HepG2 (cell line): ENCODE measurements at regions not wholly inside any gene's neighbourhood (a gene's known extent, or its start where the extent isn't known, plus 50 kb on each side); places are given as distances from the start of the nearest gene placed in this dataset.

Experiments used
- ATAC-seq: fragments of 200-7000 bp; cut with Tn5 transposase; 3 replicates; pipeline ENCODE4 v1.9.1; 2020; ENCODE audit warnings: mild to moderate bottlenecking, moderate library complexity
- BruUV-seq: library from RNA; stranded (reverse); fragments of 400-500 nt; replicated peaks from 2 replicates; lab custom pipeline; 2021; lab: Mats Ljungman, UMichigan
- CTCF ChIA-PET: fragments of 300-600 bp; formaldehyde crosslinking; extraction: SDS; loops from one replicate; lab custom pipeline; 2021; ENCODE audit warnings: low total read pairs, inconsistent platforms, low intra/inter-chr PET ratio; lab: Yijun Ruan, JAX
- POLR2A ChIA-PET: fragments of 350-600 bp; sonication (Branson Sonifier 250); formaldehyde crosslinking; loops from one replicate; lab custom pipeline; 2020; ENCODE audit warnings: antibody characterized with exemption, inconsistent platforms; lab: Yijun Ruan, JAX
- DNase-seq: peaks from one replicate; pipeline ENCODE4 v3.0.0-alpha.2; 2015; ENCODE audit warnings: low spot score
- FAIRE-seq: peaks from 3 replicates; lab custom pipeline; 2011; peaks lifted over from hg19 to GRCh38; lab: Jason Lieb, UNC
- H2AFZ ChIP-seq: one replicate; pipeline ENCODE4 v1.6.1; 2011; ENCODE audit warnings: low read length, inconsistent platforms
- H3K27ac ChIP-seq: fragments of 300-600 bp; 3 replicates; pipeline ENCODE4 v1.8.0; 2011; ENCODE audit warnings: mixed run types, mild to moderate bottlenecking, mixed read lengths, low read length, inconsistent platforms; ENCODE audit not compliant: insufficient read depth; ENCODE audit errors: extremely low read length
- H3K27me3 ChIP-seq, 2 experiments: fragments of 200-600 bp in 1 of 2; 2 replicates in 1 of 2; 3 replicates in 1 of 2; pipeline versions ENCODE4 v1.6.0 to v1.8.0; 2011; ENCODE audit warnings: low read length in 2 of 2, mild to moderate bottlenecking in 2 of 2, moderate library complexity in 2 of 2, inconsistent platforms in 1 of 2; ENCODE audit not compliant: insufficient read depth in 2 of 2, control insufficient read depth in 1 of 2
- H3K36me3 ChIP-seq, 2 experiments: fragments of 200-600 bp in 1 of 2; replicated peaks in 1 of 2; 2 replicates in 1 of 2; 3 replicates in 1 of 2; pipeline versions ENCODE4 v1.5.1 to v1.8.0; 2011; ENCODE audit warnings: low read length in 2 of 2, inconsistent platforms in 1 of 2; ENCODE audit not compliant: insufficient read depth in 2 of 2, control insufficient read depth in 1 of 2
- H3K4me1 ChIP-seq: 2 replicates; pipeline ENCODE4 v1.5.1; 2012; ENCODE audit warnings: low read length, inconsistent platforms; ENCODE audit not compliant: insufficient read depth
- H3K4me2 ChIP-seq: 2 replicates; pipeline ENCODE4 v1.6.0; 2011; ENCODE audit warnings: low read depth, low read length, inconsistent platforms
- H3K4me3 ChIP-seq, 3 experiments: fragments of 200-600 bp in 1 of 3; sonication (generic), shearing (Covaris generic) in 1 of 3; replicated peaks in 1 of 3; 2 replicates each; pipeline ENCODE4 v1.5.1; 2011 to 2016; ENCODE audit warnings: low read length in 3 of 3, inconsistent platforms in 2 of 3, low read depth in 2 of 3, mild to moderate bottlenecking in 2 of 3, control low read depth in 1 of 3, mixed read lengths in 1 of 3; ENCODE audit not compliant: insufficient read depth in 1 of 3
- H3K79me2 ChIP-seq: one replicate; pipeline ENCODE4 v1.6.1; 2011; ENCODE audit warnings: low read length, inconsistent platforms; ENCODE audit not compliant: insufficient read depth
- H3K9ac ChIP-seq: 2 replicates; pipeline ENCODE4 v1.6.0; 2011; ENCODE audit warnings: mild to moderate bottlenecking, low read depth, low read length, inconsistent platforms; ENCODE audit not compliant: insufficient read depth
- H3K9me3 ChIP-seq: 2 replicates; pipeline ENCODE4 v1.5.1; 2012; ENCODE audit warnings: mild to moderate bottlenecking, low read length
- H4K20me1 ChIP-seq: 2 replicates; pipeline ENCODE4 v1.6.0; 2011; ENCODE audit warnings: inconsistent platforms, mild to moderate bottlenecking, low read length, moderate library complexity; ENCODE audit not compliant: insufficient read depth
- ELF3 ChIP-seq: IDR thresholded peaks from 2 replicates; pipeline ENCODE4 v1.6.1; 2016; ENCODE audit warnings: missing genetic modification reagents, missing compliant biosample characterization
- FOSL2 ChIP-seq: sonication (generic); formaldehyde crosslinking; IDR thresholded peaks from 2 replicates; pipeline ENCODE4 v1.4.0; 2020; ENCODE audit warnings: missing genetic modification reagents
- GPN1 ChIP-seq: sonication (generic); formaldehyde crosslinking; IDR thresholded peaks from 2 replicates; pipeline ENCODE4 v1.5.1; 2020; ENCODE audit warnings: missing genetic modification reagents, borderline replicate concordance
- HDAC2 ChIP-seq: sonication (generic); formaldehyde crosslinking; IDR thresholded peaks from 2 replicates; pipeline ENCODE4 v1.4.0; 2020; ENCODE audit warnings: missing genetic modification reagents
- NFYC ChIP-seq: IDR thresholded peaks from 2 replicates; pipeline ENCODE4 v1.6.1; 2016; ENCODE audit warnings: missing genetic modification reagents, missing compliant biosample characterization
- RFX5 ChIP-seq: IDR thresholded peaks from 2 replicates; pipeline ENCODE4 v1.6.1; 2011; ENCODE audit warnings: low read depth, low read length, improper control_type of control experiment
- SMAD3 ChIP-seq: sonication (generic); formaldehyde crosslinking; IDR thresholded peaks from 2 replicates; pipeline ENCODE4 v1.4.0; 2020; ENCODE audit warnings: missing genetic modification reagents
- SMC3 ChIP-seq: IDR thresholded peaks from 2 replicates; pipeline ENCODE4 v1.6.1; 2011; ENCODE audit warnings: low read length, improper control_type of control experiment
- SOX6 ChIP-seq, 2 experiments: fragments of 450-650 bp in 1 of 2; sonication (generic) in 1 of 2; formaldehyde crosslinking in 1 of 2; IDR thresholded peaks; 2 replicates each; pipeline versions ENCODE4 v1.4.0 to v1.6.1; 2017 to 2020; ENCODE audit warnings: antibody characterized with exemption in 1 of 2, mild to moderate bottlenecking in 1 of 2, missing genetic modification reagents in 1 of 2
- STAG1 ChIP-seq: sonication (generic); formaldehyde crosslinking; IDR thresholded peaks from 2 replicates; pipeline ENCODE4 v1.4.0; 2020; ENCODE audit warnings: missing genetic modification reagents
- ZNF644 ChIP-seq: IDR thresholded peaks from 2 replicates; pipeline ENCODE4 v1.6.1; 2016; ENCODE audit warnings: low read depth
- WGBS: methylation state at CpG from one replicate; pipeline ENCODE4 v1.1.6; 2017; ENCODE audit warnings: low lambda C conversion rate; 5-methylcytosine and 5-hydroxymethylcytosine counted together
- in situ Hi-C: cut with HindIII; loops from 2 replicates; pipeline ENCODE4 v1.10.0; 2017; ENCODE audit warnings: low pct_unique_long_range_greater_than_20kb; ENCODE audit not compliant: extremely low pct_ligation_motif_present
- intact Hi-C: fragments of 100-400 bp; cut with micrococcal nuclease; formaldehyde crosslinking; loops from one replicate; pipeline ENCODE4 v1.10.0; 2022; ENCODE audit not compliant: unreplicated experiment
- TF ChIP-seq, protein P1 (sequence below): sonication (generic); formaldehyde crosslinking; IDR thresholded peaks from 2 replicates; pipeline ENCODE4 v1.5.1; 2020; ENCODE audit warnings: mild to moderate bottlenecking, missing genetic modification reagents, borderline replicate concordance
- TF ChIP-seq, protein P2 (sequence below): sonication (generic); formaldehyde crosslinking; IDR thresholded peaks from 2 replicates; pipeline ENCODE4 v1.5.1; 2020; ENCODE audit warnings: mild to moderate bottlenecking, missing genetic modification reagents, moderate library complexity
- TF ChIP-seq, protein P3 (sequence below): IDR thresholded peaks from 2 replicates; pipeline ENCODE4 v1.4.0; 2020; ENCODE audit warnings: mild to moderate bottlenecking, missing genetic modification reagents
- TF ChIP-seq, protein P4 (sequence below): IDR thresholded peaks from 2 replicates; pipeline ENCODE4 v1.6.1; 2016; ENCODE audit warnings: low read depth, control low read depth

DNA sequence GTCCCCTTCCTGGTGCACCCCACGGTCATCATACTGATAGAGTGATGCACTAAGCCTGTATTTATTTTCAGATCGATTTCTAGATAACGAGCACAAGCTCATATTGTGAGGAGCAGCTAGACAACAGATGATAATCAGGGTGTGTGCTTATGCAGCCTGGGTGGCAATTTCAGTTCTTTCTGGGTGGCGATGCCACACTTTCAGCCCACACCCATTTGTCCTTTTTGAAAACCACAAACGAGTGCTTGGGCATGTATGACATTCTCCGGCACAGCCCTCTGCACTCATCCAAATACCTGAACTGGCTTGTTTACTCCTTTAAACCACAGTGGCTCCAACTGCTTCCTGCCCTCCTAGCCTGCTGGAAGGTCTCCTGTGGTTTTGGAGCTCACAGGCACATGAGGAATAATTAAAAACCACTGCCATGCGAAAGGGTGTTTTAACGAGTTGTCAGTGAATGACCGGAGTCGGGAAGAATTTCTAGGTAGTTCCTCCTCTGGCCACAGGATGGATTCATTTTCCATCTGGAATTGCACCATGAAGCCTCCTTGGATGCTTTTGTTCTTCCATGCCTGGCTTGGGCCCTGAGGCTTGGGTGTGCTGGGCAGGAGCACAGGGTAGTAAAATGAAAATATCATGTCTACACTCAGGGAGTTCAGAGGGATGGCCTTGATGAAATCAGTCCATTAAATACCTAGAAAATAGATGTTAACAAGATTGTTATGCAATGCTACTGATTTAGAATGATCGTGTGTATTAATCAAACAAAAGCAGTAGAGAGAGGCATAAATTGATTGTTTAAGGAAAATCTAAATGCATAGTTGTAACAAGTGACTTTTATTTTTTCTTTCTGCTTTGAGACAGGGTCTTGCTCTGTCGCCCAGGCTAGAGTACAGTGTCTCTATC, 52.4 kb upstream of the ITGB1 start:
- H3K9ac ChIP-seq, result peak overlapping the region; percentile 7; the same call in 1 of the 2 replicates
- no peaks in the 10 kb centered on the region for H3K9me3 ChIP-seq
- H2AFZ ChIP-seq, result no peak overlapping the region
- peak; percentile 34 for DNase-seq
- no peak for FAIRE-seq
- peak overlapping the region; percentile 79 for H3K4me2 ChIP-seq
- intact Hi-C loops, result loop anchor here (1.0 kb wide), 1 partner anchor 146 kb away; no protein-coding TSS in a partner anchor
- no peaks in the 10 kb centered on the region for H3K36me3 ChIP-seq
- 20% methylated on average over 11 of the region's 12 CpGs for WGBS
- ChIA-PET POLR2A (no interaction called here), CTCF (interaction anchor here (2.0 to 3.7 kb wide), 2 partner anchors 145 to 215 kb away, joined by 10 to 41 read pairs; no protein-coding TSS in a partner anchor)
- peaks cover 35% of the 10 kb centered on the region for H3K4me1 ChIP-seq
- peak overlapping the region in 1 of 3 experiments; percentile 34; a peak in 2 of 6 replicates for H3K4me3 ChIP-seq
- no peak overlapping the region for H3K27ac ChIP-seq
- BruUV-seq, result no TSS peak
- peak; percentile 57 for ATAC-seq
- in situ Hi-C loops, result no loop called here
- no peaks in the 10 kb centered on the region for H3K79me2 ChIP-seq
- no peaks in the 10 kb centered on the region for H4K20me1 ChIP-seq
- H3K27me3 ChIP-seq, result 0 out of 5 replicates have a peak, but pooled peaks cover 0 to 10% of the 10 kb centered on the region in 2 experiments
- TF ChIP-seq GPN1 (CRISPR knock-in tag) (no peak), RFX5 (0 out of 2 replicates have a peak, but pooled peaks have one; percentile 23), SOX6 (IDR thresholded peaks at IDR 0.05) (no peak), SOX6 (CRISPR knock-in tag; IDR thresholded peaks at IDR 0.05) (peak; percentile 52), STAG1 (CRISPR knock-in tag) (peak; percentile 53), NFYC (CRISPR knock-in tag) (no peak), SMC3 (peak; percentile 32; the same call in 1 of the 2 replicates), FOSL2 (CRISPR knock-in tag) (0 out of 2 replicates have a peak, but pooled peaks have one; percentile 19), ELF3 (CRISPR knock-in tag) (0 out of 2 replicates have a peak, but pooled peaks have one; percentile 6), HDAC2 (CRISPR knock-in tag) (0 out of 2 replicates have a peak, but pooled peaks have one; percentile 11), SMAD3 (CRISPR knock-in tag) (peak; percentile 27; the same call in 1 of the 2 replicates), ZNF644 (no peak)
- TF ChIP-seq, protein P1, sequence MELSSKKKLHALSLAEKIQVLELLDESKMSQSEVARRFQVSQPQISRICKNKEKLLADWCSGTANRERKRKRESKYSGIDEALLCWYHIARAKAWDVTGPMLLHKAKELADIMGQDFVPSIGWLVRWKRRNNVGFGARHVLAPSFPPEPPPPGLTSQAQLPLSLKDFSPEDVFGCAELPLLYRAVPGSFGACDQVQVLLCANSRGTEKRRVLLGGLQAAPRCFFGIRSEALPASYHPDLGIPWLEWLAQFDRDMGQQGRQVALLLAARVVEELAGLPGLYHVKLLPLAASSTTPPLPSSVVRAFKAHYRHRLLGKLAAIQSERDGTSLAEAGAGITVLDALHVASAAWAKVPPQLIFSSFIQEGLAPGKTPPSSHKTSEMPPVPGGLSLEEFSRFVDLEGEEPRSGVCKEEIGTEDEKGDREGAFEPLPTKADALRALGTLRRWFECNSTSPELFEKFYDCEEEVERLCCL, result no peak
- TF ChIP-seq, protein P2, sequence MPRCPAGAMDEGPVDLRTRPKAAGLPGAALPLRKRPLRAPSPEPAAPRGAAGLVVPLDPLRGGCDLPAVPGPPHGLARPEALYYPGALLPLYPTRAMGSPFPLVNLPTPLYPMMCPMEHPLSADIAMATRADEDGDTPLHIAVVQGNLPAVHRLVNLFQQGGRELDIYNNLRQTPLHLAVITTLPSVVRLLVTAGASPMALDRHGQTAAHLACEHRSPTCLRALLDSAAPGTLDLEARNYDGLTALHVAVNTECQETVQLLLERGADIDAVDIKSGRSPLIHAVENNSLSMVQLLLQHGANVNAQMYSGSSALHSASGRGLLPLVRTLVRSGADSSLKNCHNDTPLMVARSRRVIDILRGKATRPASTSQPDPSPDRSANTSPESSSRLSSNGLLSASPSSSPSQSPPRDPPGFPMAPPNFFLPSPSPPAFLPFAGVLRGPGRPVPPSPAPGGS (CRISPR knock-in tag), result 0 out of 2 replicates have a peak, but pooled peaks have one; percentile 19
- TF ChIP-seq, protein P3, sequence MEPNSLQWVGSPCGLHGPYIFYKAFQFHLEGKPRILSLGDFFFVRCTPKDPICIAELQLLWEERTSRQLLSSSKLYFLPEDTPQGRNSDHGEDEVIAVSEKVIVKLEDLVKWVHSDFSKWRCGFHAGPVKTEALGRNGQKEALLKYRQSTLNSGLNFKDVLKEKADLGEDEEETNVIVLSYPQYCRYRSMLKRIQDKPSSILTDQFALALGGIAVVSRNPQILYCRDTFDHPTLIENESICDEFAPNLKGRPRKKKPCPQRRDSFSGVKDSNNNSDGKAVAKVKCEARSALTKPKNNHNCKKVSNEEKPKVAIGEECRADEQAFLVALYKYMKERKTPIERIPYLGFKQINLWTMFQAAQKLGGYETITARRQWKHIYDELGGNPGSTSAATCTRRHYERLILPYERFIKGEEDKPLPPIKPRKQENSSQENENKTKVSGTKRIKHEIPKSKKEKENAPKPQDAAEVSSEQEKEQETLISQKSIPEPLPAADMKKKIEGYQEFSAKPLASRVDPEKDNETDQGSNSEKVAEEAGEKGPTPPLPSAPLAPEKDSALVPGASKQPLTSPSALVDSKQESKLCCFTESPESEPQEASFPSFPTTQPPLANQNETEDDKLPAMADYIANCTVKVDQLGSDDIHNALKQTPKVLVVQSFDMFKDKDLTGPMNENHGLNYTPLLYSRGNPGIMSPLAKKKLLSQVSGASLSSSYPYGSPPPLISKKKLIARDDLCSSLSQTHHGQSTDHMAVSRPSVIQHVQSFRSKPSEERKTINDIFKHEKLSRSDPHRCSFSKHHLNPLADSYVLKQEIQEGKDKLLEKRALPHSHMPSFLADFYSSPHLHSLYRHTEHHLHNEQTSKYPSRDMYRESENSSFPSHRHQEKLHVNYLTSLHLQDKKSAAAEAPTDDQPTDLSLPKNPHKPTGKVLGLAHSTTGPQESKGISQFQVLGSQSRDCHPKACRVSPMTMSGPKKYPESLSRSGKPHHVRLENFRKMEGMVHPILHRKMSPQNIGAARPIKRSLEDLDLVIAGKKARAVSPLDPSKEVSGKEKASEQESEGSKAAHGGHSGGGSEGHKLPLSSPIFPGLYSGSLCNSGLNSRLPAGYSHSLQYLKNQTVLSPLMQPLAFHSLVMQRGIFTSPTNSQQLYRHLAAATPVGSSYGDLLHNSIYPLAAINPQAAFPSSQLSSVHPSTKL (CRISPR knock-in tag), result peak; percentile 6; the same call in 1 of the 2 replicates
- TF ChIP-seq, protein P4, sequence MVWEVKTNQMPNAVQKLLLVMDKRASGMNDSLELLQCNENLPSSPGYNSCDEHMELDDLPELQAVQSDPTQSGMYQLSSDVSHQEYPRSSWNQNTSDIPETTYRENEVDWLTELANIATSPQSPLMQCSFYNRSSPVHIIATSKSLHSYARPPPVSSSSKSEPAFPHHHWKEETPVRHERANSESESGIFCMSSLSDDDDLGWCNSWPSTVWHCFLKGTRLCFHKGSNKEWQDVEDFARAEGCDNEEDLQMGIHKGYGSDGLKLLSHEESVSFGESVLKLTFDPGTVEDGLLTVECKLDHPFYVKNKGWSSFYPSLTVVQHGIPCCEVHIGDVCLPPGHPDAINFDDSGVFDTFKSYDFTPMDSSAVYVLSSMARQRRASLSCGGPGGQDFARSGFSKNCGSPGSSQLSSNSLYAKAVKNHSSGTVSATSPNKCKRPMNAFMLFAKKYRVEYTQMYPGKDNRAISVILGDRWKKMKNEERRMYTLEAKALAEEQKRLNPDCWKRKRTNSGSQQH, result 0 out of 2 replicates have a peak, but pooled peaks have one; percentile 4
